Activated CD4-positive, alpha-beta T cell treated with anti-CD3 and anti-CD28 coated beads, Interleukin-2, amount 50 U/mL, for 16 hours (primary cell): ENCODE measurements at regions not wholly inside any gene's neighbourhood (a gene's known extent, or its start where the extent isn't known, plus 50 kb on each side); places are given as distances from the start of the nearest gene placed in this dataset.

ENCODE experiments used
- DNase-seq: peaks from one replicate; pipeline ENCODE4 v3.0.0-alpha.2; 2020

GRCh38 chr14:61894452-61895077 lies 132.3 kb downstream of the SNAPC1 start:
- peak; percentile 58 for DNase-seq

- DNase-seq: no peak
Measured at GRCh38 chr14:61897300-61897699, 135.1 kb downstream of the SNAPC1 start.

GRCh38 chr14:61898568-61898967 lies 136.3 kb downstream of the SNAPC1 start:
- DNase-seq: no peak

- DNase-seq: no peak
Measured at GRCh38 chr14:61899497-61899896, 137.3 kb downstream of the SNAPC1 start.

GRCh38 chr14:61904946-61905345 lies 142.7 kb downstream of the SNAPC1 start:
- DNase-seq: no peak

- DNase-seq: no peak
Measured at GRCh38 chr14:61911574-61911973, 149.4 kb downstream of the SNAPC1 start.

- no peak for DNase-seq
Measured at GRCh38 chr14:61918998-61919397, 156.8 kb downstream of the SNAPC1 start.

- DNase-seq: no peak
Measured at GRCh38 chr14:61923348-61923747, 161.1 kb downstream of the SNAPC1 start.

- peak; percentile 12 for DNase-seq
Measured at GRCh38 chr14:61925043-61925442, 162.8 kb downstream of the SNAPC1 start.

- no peak for DNase-seq
Measured at GRCh38 chr14:61925732-61926435, 163.7 kb downstream of the SNAPC1 start.

- DNase-seq: no peak
Measured at GRCh38 chr14:61927060-61927459, 164.8 kb downstream of the SNAPC1 start.

- DNase-seq: no peak
Measured at GRCh38 chr14:61927520-61927919, 165.3 kb downstream of the SNAPC1 start.

GRCh38 chr14:61928300-61928699 lies 166.1 kb downstream of the SNAPC1 start:
- DNase-seq: no peak

GRCh38 chr14:61928701-61929100 lies 166.5 kb downstream of the SNAPC1 start:
- DNase-seq: no peak

GRCh38 chr14:61929651-61930050 lies 167.4 kb downstream of the SNAPC1 start:
- no peak for DNase-seq

GRCh38 chr14:61930101-61930857 lies 168.1 kb downstream of the SNAPC1 start:
- DNase-seq: no peak

- DNase-seq: no peak
Measured at GRCh38 chr14:61932974-61933373, 170.8 kb downstream of the SNAPC1 start.

- peak; percentile 71 for DNase-seq
Measured at GRCh38 chr14:61934385-61934784, 172.2 kb downstream of the SNAPC1 start.

GRCh38 chr14:61939776-61940175 lies 177.6 kb downstream of the SNAPC1 start:
- DNase-seq: no peak

GRCh38 chr14:61940666-61941420 lies 178.6 kb downstream of the SNAPC1 start:
- no peak for DNase-seq

- no peak for DNase-seq
Measured at GRCh38 chr14:61941421-61942150, 179.4 kb downstream of the SNAPC1 start.

GRCh38 chr14:61948376-61948775 lies 186.2 kb downstream of the SNAPC1 start:
- no peak for DNase-seq

GRCh38 chr14:61950340-61950739 lies 188.1 kb downstream of the SNAPC1 start:
- no peak for DNase-seq
